ENCODE measurements at regions not wholly inside any gene's neighbourhood (a gene's known extent, or its start where the extent isn't known, plus 50 kb on each side); places are given as distances from the start of the nearest gene placed in this dataset.

- TF ChIP-seq CTCF (IDR thresholded peaks at IDR 0.05) (no peak), POLR2A (IDR thresholded peaks at IDR 0.05) (no peak), POLR2AphosphoS5 (IDR thresholded peaks at IDR 0.05) (no peak)
Measured at GRCh38 chr7:106548491-106548890, 112.5 kb downstream of the CCDC71L start.

Measured in breast epithelium (tissue), 3 donors.